ENCODE measurements at regions not wholly inside any gene's neighbourhood (a gene's known extent, or its start where the extent isn't known, plus 50 kb on each side); places are given as distances from the start of the nearest gene placed in this dataset.

DNA sequence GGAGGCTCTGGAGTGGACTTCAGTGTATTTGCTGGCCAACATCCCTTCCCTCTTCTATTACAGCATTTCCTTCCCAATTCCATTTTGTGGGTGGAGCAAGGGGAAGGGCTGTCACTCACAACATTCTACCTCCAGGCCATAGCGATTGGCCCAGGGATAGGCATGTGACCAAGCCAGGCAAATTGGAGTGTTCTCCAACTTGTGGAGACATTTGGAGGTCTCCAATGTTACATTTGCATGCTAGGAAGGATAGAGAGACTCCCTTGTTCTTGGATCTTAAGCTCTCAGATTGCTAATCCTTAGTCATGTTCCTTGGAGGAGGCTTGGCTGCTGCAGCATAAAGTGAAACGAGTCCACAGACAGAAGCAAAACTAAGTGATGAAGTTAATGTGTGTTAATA is 95.6 kb upstream of the KIF5B start:
- Mint-ChIP-seq H3K27ac (ENCODE audit: unreplicated experiment) (no peak overlapping the region), H3K4me3 (ENCODE audit: unreplicated experiment) (no peak overlapping the region), H3K27me3 (ENCODE audit: insufficient read depth, unreplicated experiment) (no peaks in the 10 kb centered on the region), H3K36me3 (ENCODE audit: insufficient read depth, unreplicated experiment) (peaks cover 5% of the 10 kb centered on the region), H3K9me3 (ENCODE audit: unreplicated experiment) (peaks cover 10% of the 10 kb centered on the region), H3K4me1 (ENCODE audit: low read depth, unreplicated experiment) (peaks cover 42% of the 10 kb centered on the region)
- H3K4me1 ChIP-seq = peaks cover 31% of the 10 kb centered on the region
- intact Hi-C loops (cut with micrococcal nuclease; ENCODE audit: unreplicated experiment) = no loop called here
- no peak for TF ChIP-seq CTCF (IDR thresholded peaks at IDR 0.05; ENCODE audit: insufficient read depth in 1 of 2, low read depth in 1 of 2, low read length in 1 of 2, severe bottlenecking in 1 of 2, unreplicated experiment in 1 of 2)
- no peaks in the 10 kb centered on the region for H3K27me3 ChIP-seq (replicated peaks; ENCODE audit: control insufficient read depth, insufficient read depth, low read length)
- H3K9me3 ChIP-seq = no peaks in the 10 kb centered on the region
- CTCF ChIA-PET = no interaction called here
- BruUV-seq (replicated peaks) = no TSS peak
- H3K4me3 ChIP-seq (ENCODE audit: low read depth, low read length) = no peak overlapping the region
- POLR2A ChIA-PET = no interaction called here
- no peak for DNase-seq
- H3K36me3 ChIP-seq (ENCODE audit: control insufficient read depth, insufficient read depth, low read length) = peaks cover 2% of the 10 kb centered on the region; the same call in 1 of the 2 replicates

DNA sequence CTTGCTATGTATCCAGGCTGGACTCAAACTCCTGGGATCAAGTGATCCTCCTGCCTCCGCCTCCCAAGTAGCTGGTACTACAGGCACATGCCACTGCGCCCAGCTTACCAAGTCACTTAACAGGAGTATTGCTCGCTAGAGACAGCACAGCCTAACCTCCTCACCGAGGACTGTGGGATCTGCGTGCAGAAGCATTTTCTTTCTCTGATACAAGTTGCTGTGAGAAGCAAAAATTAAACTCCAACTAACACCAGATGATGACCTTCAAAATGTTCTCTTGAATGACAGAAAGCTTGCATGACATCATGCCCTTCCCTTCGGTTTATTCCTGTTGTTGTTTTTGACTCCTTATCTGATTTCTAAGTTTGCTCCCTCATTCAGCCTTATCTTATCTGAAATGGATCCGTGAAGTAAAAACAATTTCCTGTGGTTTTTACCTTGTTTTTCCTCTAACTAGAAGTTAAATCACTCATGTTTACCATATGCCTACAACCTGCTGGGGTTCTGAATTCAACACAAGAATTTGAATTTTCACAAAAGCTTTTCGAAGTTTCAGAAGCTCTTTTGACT is 94.4 kb upstream of the KIF5B start:
- Mint-ChIP-seq H3K27me3 (ENCODE audit: insufficient read depth, unreplicated experiment) (no peaks in the 10 kb centered on the region), H3K36me3 (ENCODE audit: insufficient read depth, unreplicated experiment) (peaks cover 5% of the 10 kb centered on the region), H3K9me3 (ENCODE audit: unreplicated experiment) (peaks cover 10% of the 10 kb centered on the region), H3K4me3 (ENCODE audit: unreplicated experiment) (peak overlapping the region; percentile 42), H3K4me1 (ENCODE audit: low read depth, unreplicated experiment) (peaks cover 35% of the 10 kb centered on the region), H3K27ac (ENCODE audit: unreplicated experiment) (peak overlapping the region; percentile 56)
- no peaks in the 10 kb centered on the region for H3K27me3 ChIP-seq (replicated peaks; ENCODE audit: control insufficient read depth, insufficient read depth, low read length)
- H3K4me3 ChIP-seq (ENCODE audit: low read depth, low read length) = no peak overlapping the region
- ChIA-PET POLR2A (no interaction called here), CTCF (interaction anchor here (0.6 kb wide), 1 partner anchor 29 kb away, joined by 3 read pairs; no protein-coding TSS in a partner anchor)
- H3K4me1 ChIP-seq = peaks cover 20% of the 10 kb centered on the region
- intact Hi-C loops (cut with micrococcal nuclease; ENCODE audit: unreplicated experiment) = no loop called here
- BruUV-seq (replicated peaks) = no TSS peak
- peaks cover 2% of the 10 kb centered on the region; the same call in 1 of the 2 replicates for H3K36me3 ChIP-seq (ENCODE audit: control insufficient read depth, insufficient read depth, low read length)
- TF ChIP-seq CTCF (IDR thresholded peaks at IDR 0.05; ENCODE audit: insufficient read depth in 1 of 2, low read depth in 1 of 2, low read length in 1 of 2, severe bottlenecking in 1 of 2, unreplicated experiment in 1 of 2) = no peak
- no peak for DNase-seq
- H3K9me3 ChIP-seq = no peaks in the 10 kb centered on the region

- Mint-ChIP-seq H3K27ac (ENCODE audit: unreplicated experiment) (no peak overlapping the region), H3K4me3 (ENCODE audit: unreplicated experiment) (no peak overlapping the region), H3K4me1 (ENCODE audit: low read depth, unreplicated experiment) (peaks cover 32% of the 10 kb centered on the region), H3K9me3 (ENCODE audit: unreplicated experiment) (peaks cover 10% of the 10 kb centered on the region), H3K27me3 (ENCODE audit: insufficient read depth, unreplicated experiment) (no peaks in the 10 kb centered on the region), H3K36me3 (ENCODE audit: insufficient read depth, unreplicated experiment) (no peaks in the 10 kb centered on the region)
- DNase-seq = no peak
- no TSS peak for BruUV-seq (replicated peaks)
- POLR2A ChIA-PET = no interaction called here
- no peak for TF ChIP-seq CTCF (IDR thresholded peaks at IDR 0.05; ENCODE audit: insufficient read depth in 1 of 2, low read depth in 1 of 2, low read length in 1 of 2, severe bottlenecking in 1 of 2, unreplicated experiment in 1 of 2)
- no peaks in the 10 kb centered on the region for H3K9me3 ChIP-seq
- H3K4me1 ChIP-seq = peaks cover 14% of the 10 kb centered on the region
- CTCF ChIA-PET = interaction anchor here (0.5 to 0.6 kb wide), 2 partner anchors 11 to 94 kb away, joined by 3 to 4 read pairs; no protein-coding TSS in a partner anchor
- no peak overlapping the region for H3K4me3 ChIP-seq (ENCODE audit: low read depth, low read length)
- peaks cover 2% of the 10 kb centered on the region; the same call in 1 of the 2 replicates for H3K36me3 ChIP-seq (ENCODE audit: control insufficient read depth, insufficient read depth, low read length)
- H3K27me3 ChIP-seq (replicated peaks; ENCODE audit: control insufficient read depth, insufficient read depth, low read length) = no peaks in the 10 kb centered on the region
- intact Hi-C loops (cut with micrococcal nuclease; ENCODE audit: unreplicated experiment) = loop anchor here (1.0 kb wide), 1 partner anchor 18 kb away; no protein-coding TSS in a partner anchor
Measured at GRCh38 chr10:32149252-32149955, 93.2 kb upstream of the KIF5B start.

All from Caco-2 (cell line).